ENCODE measurements at regions not wholly inside any gene's neighbourhood (a gene's known extent, or its start where the extent isn't known, plus 50 kb on each side); places are given as distances from the start of the nearest gene placed in this dataset.

GRCh38 chr1:112040891-112041740 lies 51.6 kb upstream of the KCND3 start:
- TF ChIP-seq, protein P1, sequence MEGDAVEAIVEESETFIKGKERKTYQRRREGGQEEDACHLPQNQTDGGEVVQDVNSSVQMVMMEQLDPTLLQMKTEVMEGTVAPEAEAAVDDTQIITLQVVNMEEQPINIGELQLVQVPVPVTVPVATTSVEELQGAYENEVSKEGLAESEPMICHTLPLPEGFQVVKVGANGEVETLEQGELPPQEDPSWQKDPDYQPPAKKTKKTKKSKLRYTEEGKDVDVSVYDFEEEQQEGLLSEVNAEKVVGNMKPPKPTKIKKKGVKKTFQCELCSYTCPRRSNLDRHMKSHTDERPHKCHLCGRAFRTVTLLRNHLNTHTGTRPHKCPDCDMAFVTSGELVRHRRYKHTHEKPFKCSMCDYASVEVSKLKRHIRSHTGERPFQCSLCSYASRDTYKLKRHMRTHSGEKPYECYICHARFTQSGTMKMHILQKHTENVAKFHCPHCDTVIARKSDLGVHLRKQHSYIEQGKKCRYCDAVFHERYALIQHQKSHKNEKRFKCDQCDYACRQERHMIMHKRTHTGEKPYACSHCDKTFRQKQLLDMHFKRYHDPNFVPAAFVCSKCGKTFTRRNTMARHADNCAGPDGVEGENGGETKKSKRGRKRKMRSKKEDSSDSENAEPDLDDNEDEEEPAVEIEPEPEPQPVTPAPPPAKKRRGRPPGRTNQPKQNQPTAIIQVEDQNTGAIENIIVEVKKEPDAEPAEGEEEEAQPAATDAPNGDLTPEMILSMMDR (IDR thresholded peaks at IDR 0.05) = no peak
- no peak for TF ChIP-seq EZH2phosphoT487 (IDR thresholded peaks at IDR 0.05)
